ENCODE measurements at regions not wholly inside any gene's neighbourhood (a gene's known extent, or its start where the extent isn't known, plus 50 kb on each side); places are given as distances from the start of the nearest gene placed in this dataset.

DNA sequence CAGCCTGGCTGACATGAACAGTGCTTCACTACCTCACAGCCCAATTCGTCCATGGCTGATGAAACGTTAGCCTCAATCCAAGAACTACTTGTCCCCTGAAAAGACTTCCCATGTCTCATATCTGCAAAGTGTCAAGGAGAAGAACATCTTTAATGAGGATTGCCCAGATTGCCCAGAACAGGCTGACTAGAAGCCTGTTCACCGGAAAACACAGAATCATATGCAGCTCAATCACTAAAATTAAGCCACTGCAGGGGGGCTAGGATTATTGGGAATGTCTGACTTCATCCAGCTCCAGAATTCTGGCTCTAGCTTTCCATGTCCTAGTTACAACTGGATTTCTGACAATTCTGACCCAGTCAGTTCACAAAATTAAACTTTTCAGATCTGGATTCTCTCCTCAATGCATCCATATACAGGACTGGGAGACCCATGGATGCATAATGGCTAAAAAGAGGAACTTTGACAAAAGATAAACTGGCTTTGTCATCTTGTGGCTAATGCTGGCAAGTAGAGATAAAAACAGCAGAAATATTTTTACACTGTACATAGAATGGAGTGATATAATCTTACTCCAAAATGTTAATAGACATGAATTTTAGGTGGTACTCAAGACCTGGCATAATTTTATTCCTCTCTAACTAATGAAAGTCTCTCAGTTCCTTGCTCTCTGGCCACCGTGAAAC, 467.0 kb upstream of the POT1 start:
- Histone ChIP-seq H3K9me3 (ENCODE audit: insufficient read depth, low read depth) (no peaks in the 10 kb centered on the region), H3F3A (ENCODE audit: insufficient read depth, low read depth) (no peaks in the 10 kb centered on the region), H2AFZ (0 out of 2 replicates have a peak overlapping the region, but pooled peaks have one; percentile 39), H3K27me3 (ENCODE audit: insufficient read depth, low read depth) (no peaks in the 10 kb centered on the region), H3K4me1 (replicated peaks; ENCODE audit: insufficient read depth) (no peaks in the 10 kb centered on the region), H3K4me3 (no peak overlapping the region), H3K36me3 (ENCODE audit: low read depth) (no peaks in the 10 kb centered on the region), H3K9me2 (ENCODE audit: insufficient read depth) (no peaks in the 10 kb centered on the region), H3K4me2 (no peak overlapping the region), H3K79me2 (ENCODE audit: low read depth) (no peaks in the 10 kb centered on the region), H3K27ac (no peak overlapping the region), H4K20me1 (ENCODE audit: insufficient read depth) (no peaks in the 10 kb centered on the region)
- no peak for DNase-seq
- intact Hi-C loops (cut with micrococcal nuclease; ENCODE audit: unreplicated experiment): no loop called here
- TF ChIP-seq, protein P1, sequence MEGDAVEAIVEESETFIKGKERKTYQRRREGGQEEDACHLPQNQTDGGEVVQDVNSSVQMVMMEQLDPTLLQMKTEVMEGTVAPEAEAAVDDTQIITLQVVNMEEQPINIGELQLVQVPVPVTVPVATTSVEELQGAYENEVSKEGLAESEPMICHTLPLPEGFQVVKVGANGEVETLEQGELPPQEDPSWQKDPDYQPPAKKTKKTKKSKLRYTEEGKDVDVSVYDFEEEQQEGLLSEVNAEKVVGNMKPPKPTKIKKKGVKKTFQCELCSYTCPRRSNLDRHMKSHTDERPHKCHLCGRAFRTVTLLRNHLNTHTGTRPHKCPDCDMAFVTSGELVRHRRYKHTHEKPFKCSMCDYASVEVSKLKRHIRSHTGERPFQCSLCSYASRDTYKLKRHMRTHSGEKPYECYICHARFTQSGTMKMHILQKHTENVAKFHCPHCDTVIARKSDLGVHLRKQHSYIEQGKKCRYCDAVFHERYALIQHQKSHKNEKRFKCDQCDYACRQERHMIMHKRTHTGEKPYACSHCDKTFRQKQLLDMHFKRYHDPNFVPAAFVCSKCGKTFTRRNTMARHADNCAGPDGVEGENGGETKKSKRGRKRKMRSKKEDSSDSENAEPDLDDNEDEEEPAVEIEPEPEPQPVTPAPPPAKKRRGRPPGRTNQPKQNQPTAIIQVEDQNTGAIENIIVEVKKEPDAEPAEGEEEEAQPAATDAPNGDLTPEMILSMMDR (conservative IDR thresholded peaks at IDR 0.05): no peak
- TF ChIP-seq EZH2 (IDR thresholded peaks at IDR 0.05; ENCODE audit: low read depth): no peak
- ChIA-PET CTCF (no interaction called here), POLR2A (ENCODE audit: unreplicated experiment) (no interaction called here)
- BruUV-seq (replicated peaks): no TSS peak

DNA sequence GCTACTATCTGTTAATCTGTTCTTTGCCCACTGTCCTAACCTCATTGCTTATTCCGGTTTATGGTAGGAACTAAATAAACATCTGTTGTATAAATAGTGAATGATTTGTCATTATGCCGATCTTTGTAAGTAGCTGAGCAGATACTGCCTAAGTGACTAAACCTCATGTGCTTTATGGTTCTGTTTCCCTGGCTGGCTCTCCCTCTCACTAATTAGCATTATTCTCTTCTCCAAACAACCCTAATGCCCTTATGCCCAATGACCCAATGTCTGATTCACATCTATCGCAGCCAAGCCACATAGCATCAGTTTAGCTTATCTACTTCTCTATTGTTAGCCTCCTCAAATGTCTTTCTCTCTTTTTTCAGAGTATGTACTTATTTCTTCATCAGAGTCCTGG, 462.3 kb upstream of the POT1 start:
- TF ChIP-seq, protein P1 (conservative IDR thresholded peaks at IDR 0.05): no peak
- no peak for TF ChIP-seq EZH2 (IDR thresholded peaks at IDR 0.05; ENCODE audit: low read depth)
- Histone ChIP-seq H3K4me1 (replicated peaks; ENCODE audit: insufficient read depth) (no peaks in the 10 kb centered on the region), H3F3A (ENCODE audit: insufficient read depth, low read depth) (no peaks in the 10 kb centered on the region), H3K4me2 (no peak overlapping the region), H3K4me3 (no peak overlapping the region), H3K9me3 (ENCODE audit: insufficient read depth, low read depth) (no peaks in the 10 kb centered on the region), H2AFZ (no peak overlapping the region), H3K27me3 (ENCODE audit: insufficient read depth, low read depth) (no peaks in the 10 kb centered on the region), H3K27ac (no peak overlapping the region), H3K36me3 (ENCODE audit: low read depth) (no peaks in the 10 kb centered on the region), H3K79me2 (ENCODE audit: low read depth) (no peaks in the 10 kb centered on the region), H4K20me1 (ENCODE audit: insufficient read depth) (no peaks in the 10 kb centered on the region), H3K9me2 (ENCODE audit: insufficient read depth) (no peaks in the 10 kb centered on the region)
- ChIA-PET CTCF (no interaction called here), POLR2A (ENCODE audit: unreplicated experiment) (no interaction called here)
- DNase-seq: no peak
- intact Hi-C loops (cut with micrococcal nuclease; ENCODE audit: unreplicated experiment): no loop called here
- BruUV-seq (replicated peaks): no TSS peak

DNA sequence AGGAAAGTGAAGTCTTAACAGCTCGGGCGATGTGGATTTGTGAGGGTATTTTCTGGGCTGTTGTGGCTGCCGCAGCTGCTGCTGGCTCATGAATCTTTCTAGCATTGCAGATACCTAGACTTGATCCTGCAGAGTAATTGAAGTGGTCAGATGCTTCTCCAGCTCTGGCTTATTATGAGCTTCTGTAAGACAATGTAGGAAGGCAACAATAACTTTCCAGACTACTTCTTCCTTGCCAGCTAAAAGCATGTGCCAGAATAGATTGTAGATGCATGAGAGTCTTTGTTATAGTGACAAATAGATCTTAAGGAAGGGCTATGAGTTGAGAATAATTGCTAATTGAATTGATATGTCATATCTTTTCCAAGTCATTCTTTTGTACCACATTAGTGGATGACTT, 461.4 kb upstream of the POT1 start:
- TF ChIP-seq, protein P1 (conservative IDR thresholded peaks at IDR 0.05): no peak
- TF ChIP-seq EZH2 (IDR thresholded peaks at IDR 0.05; ENCODE audit: low read depth): no peak
- H2AFZ ChIP-seq: no peak overlapping the region
- intact Hi-C loops (cut with micrococcal nuclease; ENCODE audit: unreplicated experiment): no loop called here

More for the DNA sequence above, 461.4 kb upstream of the POT1 start:
- H3K9me2 ChIP-seq (ENCODE audit: insufficient read depth): no peaks in the 10 kb centered on the region
- H3K9me3 ChIP-seq (ENCODE audit: insufficient read depth, low read depth): no peaks in the 10 kb centered on the region
- H3K4me1 ChIP-seq (replicated peaks; ENCODE audit: insufficient read depth): no peaks in the 10 kb centered on the region
- no peak for DNase-seq
- H3K79me2 ChIP-seq (ENCODE audit: low read depth): no peaks in the 10 kb centered on the region
- no peak overlapping the region for H3K4me3 ChIP-seq
- H3K36me3 ChIP-seq (ENCODE audit: low read depth): no peaks in the 10 kb centered on the region
- CTCF ChIA-PET: no interaction called here
- no peaks in the 10 kb centered on the region for H3F3A ChIP-seq (ENCODE audit: insufficient read depth, low read depth)
- H3K27ac ChIP-seq: no peak overlapping the region
- POLR2A ChIA-PET (ENCODE audit: unreplicated experiment): no interaction called here
- no peak overlapping the region for H3K4me2 ChIP-seq
- BruUV-seq (replicated peaks): no TSS peak
- no peaks in the 10 kb centered on the region for H3K27me3 ChIP-seq (ENCODE audit: insufficient read depth, low read depth)
- no peaks in the 10 kb centered on the region for H4K20me1 ChIP-seq (ENCODE audit: insufficient read depth)
